ENCODE measurements at regions not wholly inside any gene's neighbourhood (a gene's known extent, or its start where the extent isn't known, plus 50 kb on each side); places are given as distances from the start of the nearest gene placed in this dataset.

DNA sequence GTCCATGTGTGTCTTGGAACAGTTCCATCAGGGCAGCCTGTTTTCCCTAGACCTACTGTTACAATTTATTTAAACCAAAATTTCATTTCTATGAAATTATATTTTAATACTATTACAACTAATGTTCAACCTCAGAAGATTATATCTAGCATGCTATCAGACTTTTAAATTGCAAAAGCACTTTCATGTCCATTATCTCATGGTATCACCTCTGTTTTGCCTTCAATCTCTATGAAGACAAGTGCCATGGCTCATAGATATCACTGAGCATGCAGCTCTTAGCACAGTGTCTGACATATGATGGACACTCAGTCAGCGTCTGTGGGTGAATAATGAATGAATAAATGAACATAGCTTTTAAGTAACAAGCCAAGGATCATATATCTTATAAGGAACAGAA, 288.8 kb downstream of the RAD51AP2 start:
- TF ChIP-seq, protein P1, sequence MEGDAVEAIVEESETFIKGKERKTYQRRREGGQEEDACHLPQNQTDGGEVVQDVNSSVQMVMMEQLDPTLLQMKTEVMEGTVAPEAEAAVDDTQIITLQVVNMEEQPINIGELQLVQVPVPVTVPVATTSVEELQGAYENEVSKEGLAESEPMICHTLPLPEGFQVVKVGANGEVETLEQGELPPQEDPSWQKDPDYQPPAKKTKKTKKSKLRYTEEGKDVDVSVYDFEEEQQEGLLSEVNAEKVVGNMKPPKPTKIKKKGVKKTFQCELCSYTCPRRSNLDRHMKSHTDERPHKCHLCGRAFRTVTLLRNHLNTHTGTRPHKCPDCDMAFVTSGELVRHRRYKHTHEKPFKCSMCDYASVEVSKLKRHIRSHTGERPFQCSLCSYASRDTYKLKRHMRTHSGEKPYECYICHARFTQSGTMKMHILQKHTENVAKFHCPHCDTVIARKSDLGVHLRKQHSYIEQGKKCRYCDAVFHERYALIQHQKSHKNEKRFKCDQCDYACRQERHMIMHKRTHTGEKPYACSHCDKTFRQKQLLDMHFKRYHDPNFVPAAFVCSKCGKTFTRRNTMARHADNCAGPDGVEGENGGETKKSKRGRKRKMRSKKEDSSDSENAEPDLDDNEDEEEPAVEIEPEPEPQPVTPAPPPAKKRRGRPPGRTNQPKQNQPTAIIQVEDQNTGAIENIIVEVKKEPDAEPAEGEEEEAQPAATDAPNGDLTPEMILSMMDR (IDR thresholded peaks at IDR 0.05): no peak
- TF ChIP-seq POLR2A (IDR thresholded peaks at IDR 0.05): no peak
